Peyer's patch (tissue), 4 donors: ENCODE measurements at regions not wholly inside any gene's neighbourhood (a gene's known extent, or its start where the extent isn't known, plus 50 kb on each side); places are given as distances from the start of the nearest gene placed in this dataset.

ENCODE experiments used
- POLR2A ChIP-seq, 2 donors: fragments of 450-650 bp; IDR thresholded peaks; one replicate each; pipeline ENCODE4 v1.5.1; 2017; ENCODE audit warnings: antibody characterized with exemption in 2 of 2, mild to moderate bottlenecking in 2 of 2, moderate library complexity in 2 of 2
- TF ChIP-seq, protein P1 (sequence below), 6 experiments: fragments of 450-650 bp in 4 of 6; fragments of 200-600 bp in 2 of 6; sonication (generic) in 1 of 6; IDR thresholded peaks; one replicate each; pipeline ENCODE4 v1.5.1; 2017 to 2019; ENCODE audit warnings: antibody characterized with exemption in 6 of 6, mild to moderate bottlenecking in 3 of 6, moderate library complexity in 1 of 6

DNA sequence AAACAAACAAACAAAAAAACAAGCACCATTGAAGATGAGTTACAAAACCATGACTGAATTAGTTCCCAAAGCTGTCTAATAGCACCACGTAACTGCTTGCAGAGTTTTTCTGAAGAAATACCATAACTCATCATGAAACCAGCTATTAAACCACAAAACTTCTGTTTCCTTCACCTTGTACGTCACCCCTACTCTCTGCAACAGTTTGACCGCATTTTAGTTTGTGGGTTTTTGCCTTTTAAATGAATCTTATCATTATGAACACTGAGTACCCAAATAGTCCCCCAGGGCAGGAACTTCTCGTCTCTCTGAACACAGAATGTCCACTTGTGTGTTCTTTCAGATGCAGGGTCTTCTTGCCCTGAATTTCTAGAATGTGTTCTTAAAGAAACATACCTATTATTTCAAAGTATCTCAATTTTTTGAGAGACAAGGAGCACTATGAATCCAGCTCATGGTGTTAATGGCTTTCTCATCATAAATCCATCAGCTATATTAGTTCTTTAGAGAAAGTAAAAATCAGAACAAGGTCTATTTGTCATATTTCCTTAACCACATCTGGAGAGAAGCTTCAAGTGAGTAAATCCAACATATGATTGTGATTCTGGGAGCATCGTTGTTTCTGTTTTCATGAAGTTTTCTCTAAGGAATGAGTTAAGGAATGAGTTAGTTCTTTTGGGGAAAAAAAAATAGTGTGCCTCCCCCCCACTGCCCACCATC lies 210.6 kb downstream of the AUH start:
- no peak for TF ChIP-seq POLR2A (IDR thresholded peaks at IDR 0.05)
- TF ChIP-seq, protein P1, sequence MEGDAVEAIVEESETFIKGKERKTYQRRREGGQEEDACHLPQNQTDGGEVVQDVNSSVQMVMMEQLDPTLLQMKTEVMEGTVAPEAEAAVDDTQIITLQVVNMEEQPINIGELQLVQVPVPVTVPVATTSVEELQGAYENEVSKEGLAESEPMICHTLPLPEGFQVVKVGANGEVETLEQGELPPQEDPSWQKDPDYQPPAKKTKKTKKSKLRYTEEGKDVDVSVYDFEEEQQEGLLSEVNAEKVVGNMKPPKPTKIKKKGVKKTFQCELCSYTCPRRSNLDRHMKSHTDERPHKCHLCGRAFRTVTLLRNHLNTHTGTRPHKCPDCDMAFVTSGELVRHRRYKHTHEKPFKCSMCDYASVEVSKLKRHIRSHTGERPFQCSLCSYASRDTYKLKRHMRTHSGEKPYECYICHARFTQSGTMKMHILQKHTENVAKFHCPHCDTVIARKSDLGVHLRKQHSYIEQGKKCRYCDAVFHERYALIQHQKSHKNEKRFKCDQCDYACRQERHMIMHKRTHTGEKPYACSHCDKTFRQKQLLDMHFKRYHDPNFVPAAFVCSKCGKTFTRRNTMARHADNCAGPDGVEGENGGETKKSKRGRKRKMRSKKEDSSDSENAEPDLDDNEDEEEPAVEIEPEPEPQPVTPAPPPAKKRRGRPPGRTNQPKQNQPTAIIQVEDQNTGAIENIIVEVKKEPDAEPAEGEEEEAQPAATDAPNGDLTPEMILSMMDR (IDR thresholded peaks at IDR 0.05): peak in 3 of 6 experiments; percentile 9 to 43 (median 11)
